Kidney (tissue), 13 donors: ENCODE measurements at regions not wholly inside any gene's neighbourhood (a gene's known extent, or its start where the extent isn't known, plus 50 kb on each side); places are given as distances from the start of the nearest gene placed in this dataset.

Experiments used
- DNase-seq, 5 donors: peaks; one replicate each; pipeline ENCODE4 v3.0.0-alpha.2; 2013 to 2020
- FAIRE-seq: peaks from 2 replicates; lab custom pipeline; 2012; peaks lifted over from hg19 to GRCh38; lab: Jason Lieb, UNC
- H3K27ac ChIP-seq, 2 donors: one replicate each; pipeline ENCODE4 v1.7.0; 2013; ENCODE audit warnings: low read depth in 2 of 2, low read length in 2 of 2, inconsistent platforms in 1 of 2
- H3K27me3 ChIP-seq: one replicate; pipeline ENCODE4 v1.7.1; 2013; ENCODE audit warnings: low read length, inconsistent platforms; ENCODE audit not compliant: control insufficient read depth, insufficient read depth
- H3K36me3 ChIP-seq, 3 donors: one replicate each; pipeline versions ENCODE4 v1.7.0 to v1.7.1; 2013; ENCODE audit warnings: low read length in 3 of 3, control low read depth in 1 of 3, inconsistent platforms in 1 of 3; ENCODE audit not compliant: insufficient read depth in 3 of 3, control insufficient read depth in 2 of 3
- H3K4me1 ChIP-seq, 3 donors: one replicate each; pipeline versions ENCODE4 v1.7.0 to v1.7.1; 2013; ENCODE audit warnings: low read length in 3 of 3, inconsistent platforms in 1 of 3, low read depth in 1 of 3; ENCODE audit not compliant: control insufficient read depth in 2 of 3, insufficient read depth in 2 of 3
- H3K4me3 ChIP-seq, 3 donors: one replicate each; pipeline versions ENCODE4 v1.7.0 to v1.8.1; 2013; ENCODE audit warnings: low read length in 3 of 3, control low read depth in 1 of 3, inconsistent platforms in 1 of 3
- H3K9ac ChIP-seq, 3 donors: one replicate each; pipeline versions ENCODE4 v1.7.0 to v1.7.1; 2013; ENCODE audit warnings: low read length in 3 of 3, control low read depth in 1 of 3, inconsistent platforms in 1 of 3
- H3K9me3 ChIP-seq, 3 donors: one replicate each; pipeline versions ENCODE4 v1.7.0 to v1.7.1; 2013; ENCODE audit warnings: low read length in 3 of 3, control low read depth in 1 of 3, inconsistent platforms in 1 of 3; ENCODE audit not compliant: control insufficient read depth in 2 of 3, insufficient read depth in 1 of 3
- intact Hi-C: fragments of 100-400 bp; cut with DNase I; formaldehyde crosslinking; loops from one replicate; pipeline ENCODE4 v1.11.1; 2022
- TF ChIP-seq, protein P1 (sequence below): IDR thresholded peaks from 3 replicates; pipeline ENCODE4 v1.5.1; 2012; ENCODE audit warnings: mild to moderate bottlenecking, moderate library complexity, borderline replicate concordance; ENCODE audit not compliant: insufficient read depth; ENCODE audit errors: extremely low read depth
- donor health status: control.
- donor health status: control.
- donor health status: control.
- donor health status: control.
- donor health status: control.
- donor health status: DM: yes; HTN: yes; CAD: no.
- donor health status: Normal renal cell carcinoma (clear cell type).

- TF ChIP-seq, protein P1, sequence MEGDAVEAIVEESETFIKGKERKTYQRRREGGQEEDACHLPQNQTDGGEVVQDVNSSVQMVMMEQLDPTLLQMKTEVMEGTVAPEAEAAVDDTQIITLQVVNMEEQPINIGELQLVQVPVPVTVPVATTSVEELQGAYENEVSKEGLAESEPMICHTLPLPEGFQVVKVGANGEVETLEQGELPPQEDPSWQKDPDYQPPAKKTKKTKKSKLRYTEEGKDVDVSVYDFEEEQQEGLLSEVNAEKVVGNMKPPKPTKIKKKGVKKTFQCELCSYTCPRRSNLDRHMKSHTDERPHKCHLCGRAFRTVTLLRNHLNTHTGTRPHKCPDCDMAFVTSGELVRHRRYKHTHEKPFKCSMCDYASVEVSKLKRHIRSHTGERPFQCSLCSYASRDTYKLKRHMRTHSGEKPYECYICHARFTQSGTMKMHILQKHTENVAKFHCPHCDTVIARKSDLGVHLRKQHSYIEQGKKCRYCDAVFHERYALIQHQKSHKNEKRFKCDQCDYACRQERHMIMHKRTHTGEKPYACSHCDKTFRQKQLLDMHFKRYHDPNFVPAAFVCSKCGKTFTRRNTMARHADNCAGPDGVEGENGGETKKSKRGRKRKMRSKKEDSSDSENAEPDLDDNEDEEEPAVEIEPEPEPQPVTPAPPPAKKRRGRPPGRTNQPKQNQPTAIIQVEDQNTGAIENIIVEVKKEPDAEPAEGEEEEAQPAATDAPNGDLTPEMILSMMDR: no peak
- H3K9me3 ChIP-seq: no peaks in the 10 kb centered on the region
- FAIRE-seq (no peak), DNase-seq (no peak)
- H3K4me3 ChIP-seq: no peak overlapping the region
- H3K27me3 ChIP-seq: no peaks in the 10 kb centered on the region
- no peaks in the 10 kb centered on the region for H3K36me3 ChIP-seq
- intact Hi-C loops: no loop called here
- H3K4me1 ChIP-seq: peaks cover 0 to 16% (median 12%) of the 10 kb centered on the region in 3 donors
- no peak overlapping the region for H3K9ac ChIP-seq
- no peak overlapping the region for H3K27ac ChIP-seq
These were observed 310.8 kb upstream of the DMRT1 start for GRCh38 chr9:530681-531080.

DNA sequence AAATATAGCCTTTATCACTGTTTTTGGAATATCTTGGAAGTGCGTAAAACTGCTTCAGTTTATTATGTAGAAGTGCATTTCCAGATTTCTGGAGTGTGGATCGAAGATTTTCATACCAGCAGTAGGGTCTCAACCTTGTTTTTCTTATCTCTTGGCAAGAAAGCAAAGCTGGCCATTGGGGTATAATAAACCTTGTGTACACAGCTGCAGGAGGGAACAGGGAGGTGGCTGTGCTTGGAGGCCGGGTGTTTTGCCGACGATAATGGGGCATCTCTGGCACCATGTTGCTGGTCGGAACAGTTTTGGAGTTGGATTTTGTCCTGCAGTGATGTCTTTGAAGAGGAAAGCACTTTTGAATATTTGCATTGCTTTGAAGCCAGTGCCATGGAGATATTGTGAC, 308.8 kb upstream of the DMRT1 start:
- intact Hi-C loops: no loop called here
- Histone ChIP-seq H3K36me3 (no peaks in the 10 kb centered on the region), H3K4me3 (no peak overlapping the region), H3K27ac (no peak overlapping the region), H3K4me1 (peaks cover 0 to 16% (median 14%) of the 10 kb centered on the region in 3 donors), H3K9ac (no peak overlapping the region), H3K27me3 (no peaks in the 10 kb centered on the region), H3K9me3 (no peaks in the 10 kb centered on the region)
- DNase-seq (no peak), FAIRE-seq (no peak)
- TF ChIP-seq, protein P1: no peak

DNA sequence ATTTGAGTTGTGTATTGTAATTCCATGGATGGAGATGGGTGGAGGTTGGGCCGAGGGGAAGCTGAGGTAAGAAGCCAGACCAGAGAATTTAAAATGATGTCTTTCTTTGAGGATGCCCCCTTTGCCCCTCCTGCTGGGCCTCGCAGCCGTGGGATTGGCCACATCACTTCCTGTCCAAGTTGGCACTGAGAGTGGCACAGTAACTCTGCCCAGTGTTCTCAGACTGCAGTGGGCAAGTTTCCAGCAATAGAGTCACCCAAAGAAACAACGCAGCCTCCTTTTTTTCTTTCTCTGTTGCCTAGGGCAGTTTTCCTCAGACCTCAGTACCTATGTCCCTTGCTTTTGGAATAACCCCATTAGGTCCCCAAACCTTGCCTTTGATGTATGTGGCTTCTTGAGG, 306.6 kb upstream of the DMRT1 start:
- intact Hi-C loops: no loop called here
- FAIRE-seq: no peak

More for the DNA sequence above, 306.6 kb upstream of the DMRT1 start:
- no peak for DNase-seq
- no peak overlapping the region for H3K4me3 ChIP-seq
- no peaks in the 10 kb centered on the region for H3K27me3 ChIP-seq
- H3K9ac ChIP-seq: no peak overlapping the region
- TF ChIP-seq, protein P1: no peak
- H3K9me3 ChIP-seq: no peaks in the 10 kb centered on the region
- H3K27ac ChIP-seq: no peak overlapping the region
- H3K36me3 ChIP-seq: no peaks in the 10 kb centered on the region
- peaks cover 0 to 16% (median 14%) of the 10 kb centered on the region in 3 donors for H3K4me1 ChIP-seq
